ENCODE measurements at regions not wholly inside any gene's neighbourhood (a gene's known extent, or its start where the extent isn't known, plus 50 kb on each side); places are given as distances from the start of the nearest gene placed in this dataset.

DNA sequence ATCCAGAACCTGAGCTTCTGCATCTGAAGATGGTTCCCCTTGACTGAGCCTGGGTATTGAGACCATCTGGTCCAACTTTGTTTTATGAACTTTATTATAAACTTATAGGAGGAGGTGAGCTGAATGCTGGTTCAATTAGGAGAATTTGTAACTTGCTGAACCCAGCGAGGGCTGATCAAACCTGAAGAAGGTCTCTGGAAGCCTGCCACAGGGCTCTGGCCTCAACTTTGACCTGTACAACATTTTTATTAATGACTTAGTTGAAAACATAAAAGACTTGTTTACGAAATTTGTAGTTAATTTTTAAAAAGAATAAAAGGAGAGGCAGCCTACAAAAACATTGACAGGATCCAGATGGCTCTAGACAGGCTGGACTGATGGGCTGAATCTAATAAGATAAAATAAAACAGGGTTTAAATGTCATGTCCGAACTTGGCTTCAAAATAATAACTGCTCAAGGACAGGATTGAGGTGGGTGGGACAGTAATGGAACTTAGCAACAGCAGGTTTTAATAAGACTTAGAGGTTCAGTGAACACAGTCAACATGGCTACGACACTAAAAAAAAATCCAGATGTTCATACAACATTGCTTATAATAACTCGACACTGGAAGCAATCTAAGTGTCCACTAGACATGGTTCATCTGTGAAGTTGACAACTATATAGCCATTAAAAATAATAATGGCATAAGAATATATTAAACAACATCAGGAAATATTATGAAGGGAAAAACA, 53.4 kb upstream of the GJB5 start:
- DNase-seq (ENCODE audit: low read depth): no peak

Measured in HS-27A (cell line).